Stimulated activated CD4-positive, alpha-beta T cell treated with anti-CD3 and anti-CD28 coated beads, Interleukin-12 subunit alpha, Interleukin-12 subunit beta, amount 100 ng/mL, for 24 hours (primary cell): ENCODE measurements at regions not wholly inside any gene's neighbourhood (a gene's known extent, or its start where the extent isn't known, plus 50 kb on each side); places are given as distances from the start of the nearest gene placed in this dataset.

Experiments
- DNase-seq, 2 experiments: peaks; one replicate each; pipeline ENCODE4 v3.0.0-alpha.2; 2020; ENCODE audit warnings: low read depth in 2 of 2

DNA sequence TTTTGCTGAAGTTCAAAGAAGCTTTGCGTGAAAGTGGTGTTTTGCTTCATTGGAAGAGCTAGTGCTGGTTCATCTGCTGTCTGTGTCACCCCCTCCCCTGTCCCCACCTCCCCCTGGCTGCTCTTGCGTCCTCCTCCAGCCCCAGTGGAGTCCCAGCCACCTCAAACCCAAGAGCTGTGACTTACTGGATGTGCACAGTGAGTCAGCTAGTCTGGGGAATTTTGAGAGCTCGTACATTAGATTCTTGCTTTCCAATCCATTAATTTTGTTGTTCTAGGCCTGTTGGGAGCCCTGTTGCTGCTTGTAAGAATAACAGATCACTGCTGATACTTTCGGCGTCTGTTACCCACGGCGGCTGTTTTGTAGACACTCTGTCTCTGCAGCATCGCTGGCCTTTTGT is 412.1 kb downstream of the TSN start:
- DNase-seq, result no peak

DNA sequence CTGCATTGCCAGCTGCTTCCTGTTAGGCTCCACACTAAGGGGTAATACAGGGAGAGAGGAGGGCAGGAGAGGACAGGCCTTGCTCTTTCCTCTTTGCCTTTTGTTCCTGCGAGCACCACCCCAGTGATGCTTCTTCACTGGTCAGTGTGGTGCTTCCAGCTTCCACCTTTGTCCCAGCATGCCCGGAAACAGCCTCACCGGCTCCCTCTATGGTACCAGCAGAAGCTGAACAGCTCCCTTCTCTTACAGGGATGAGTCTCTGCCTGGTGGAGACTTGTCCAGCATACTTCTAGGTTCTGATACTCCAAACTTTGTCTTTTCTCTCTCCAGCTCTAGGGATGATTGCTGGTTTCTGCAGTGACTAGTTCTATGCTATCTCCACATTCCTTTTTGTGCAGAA is 413.3 kb downstream of the TSN start:
- no peak for DNase-seq

DNA sequence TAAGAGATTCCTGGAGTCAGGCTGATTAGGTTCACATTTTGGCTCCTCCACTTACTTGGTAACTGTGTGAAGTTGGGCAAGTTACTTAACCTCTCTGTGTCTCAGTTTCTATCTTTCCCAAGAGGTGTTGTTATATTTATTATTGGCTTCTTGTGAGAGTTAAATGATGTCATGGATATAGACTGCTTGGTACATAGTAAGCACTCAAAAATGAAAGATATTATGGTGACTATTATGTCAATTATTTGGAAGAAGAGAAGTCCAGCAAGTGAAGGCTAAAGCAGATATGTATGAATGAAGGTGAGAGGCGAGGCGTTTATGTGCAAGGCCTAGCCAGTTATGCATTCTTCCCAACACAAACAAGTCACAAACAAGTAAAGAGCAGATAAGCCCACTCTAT is 417.4 kb downstream of the TSN start:
- DNase-seq, result no peak

DNA sequence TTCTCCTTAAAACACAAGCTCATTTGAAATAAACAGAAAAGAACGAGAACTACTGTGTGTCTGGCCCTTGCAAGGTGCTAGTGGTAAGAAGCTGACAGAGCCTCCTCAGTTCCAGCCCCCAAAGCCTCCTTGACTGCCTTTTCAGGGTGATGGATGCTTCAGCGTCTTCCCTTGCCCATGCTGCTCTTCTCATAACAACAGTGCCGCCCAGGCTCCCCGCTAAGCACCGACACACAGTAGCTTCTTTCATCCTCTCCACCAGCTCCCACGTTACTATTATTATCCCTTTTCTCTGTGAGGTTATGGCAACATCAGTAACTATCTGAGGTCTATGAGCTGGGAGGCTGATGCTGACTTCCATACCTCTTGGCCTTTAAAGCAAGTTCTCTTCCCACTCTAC is 418.6 kb downstream of the TSN start:
- no peak for DNase-seq

DNA sequence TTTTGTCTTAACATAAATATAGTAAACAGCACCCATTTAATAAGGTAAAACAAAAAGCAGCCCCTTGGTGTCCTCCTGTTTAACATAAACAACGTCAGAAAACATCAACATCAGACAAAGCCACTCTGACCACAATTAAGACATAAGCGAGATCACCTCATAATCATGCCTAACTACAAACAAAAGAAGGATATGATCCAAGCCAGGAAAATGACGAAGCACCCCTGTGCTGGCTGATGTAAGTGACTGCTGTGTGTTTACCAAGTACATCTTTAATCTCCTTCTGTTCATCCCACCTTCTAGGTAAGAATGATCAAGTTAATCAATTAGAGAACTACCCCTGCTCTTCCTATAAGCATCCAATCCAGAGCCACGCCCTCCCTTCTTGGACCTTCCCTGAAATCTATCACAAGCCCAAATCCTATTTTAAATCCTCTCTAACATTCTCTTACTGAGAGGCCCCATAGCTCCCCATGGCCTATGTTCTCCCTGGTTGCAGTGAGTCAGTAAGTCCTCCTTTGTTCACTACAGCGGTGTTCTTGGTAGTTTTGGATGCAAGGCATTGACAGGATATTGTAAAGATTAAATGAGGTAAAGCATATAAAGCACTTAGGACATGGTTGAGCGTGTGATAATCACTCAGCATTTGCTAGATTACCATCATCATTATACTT is 424.2 kb downstream of the TSN start:
- no peak for DNase-seq

DNA sequence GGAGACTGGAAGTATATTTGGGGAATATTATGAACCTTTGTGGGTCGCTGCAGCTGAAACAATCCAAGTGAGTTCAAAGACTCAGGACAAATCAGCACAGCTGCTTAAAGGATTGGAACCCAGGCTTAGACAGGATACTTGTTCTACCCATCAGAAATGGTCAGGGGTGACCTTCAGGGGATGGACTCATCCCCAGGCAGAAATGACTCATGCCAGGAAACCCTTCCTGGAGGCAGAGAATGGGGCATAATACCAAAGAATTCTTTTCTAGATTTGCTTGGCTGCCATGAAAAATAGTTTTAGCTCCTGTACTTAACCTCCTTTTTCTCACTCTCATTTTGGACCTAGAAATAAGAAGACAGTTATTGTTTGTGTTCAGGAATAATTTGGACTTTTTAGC is 425.5 kb downstream of the TSN start:
- no peak for DNase-seq

DNA sequence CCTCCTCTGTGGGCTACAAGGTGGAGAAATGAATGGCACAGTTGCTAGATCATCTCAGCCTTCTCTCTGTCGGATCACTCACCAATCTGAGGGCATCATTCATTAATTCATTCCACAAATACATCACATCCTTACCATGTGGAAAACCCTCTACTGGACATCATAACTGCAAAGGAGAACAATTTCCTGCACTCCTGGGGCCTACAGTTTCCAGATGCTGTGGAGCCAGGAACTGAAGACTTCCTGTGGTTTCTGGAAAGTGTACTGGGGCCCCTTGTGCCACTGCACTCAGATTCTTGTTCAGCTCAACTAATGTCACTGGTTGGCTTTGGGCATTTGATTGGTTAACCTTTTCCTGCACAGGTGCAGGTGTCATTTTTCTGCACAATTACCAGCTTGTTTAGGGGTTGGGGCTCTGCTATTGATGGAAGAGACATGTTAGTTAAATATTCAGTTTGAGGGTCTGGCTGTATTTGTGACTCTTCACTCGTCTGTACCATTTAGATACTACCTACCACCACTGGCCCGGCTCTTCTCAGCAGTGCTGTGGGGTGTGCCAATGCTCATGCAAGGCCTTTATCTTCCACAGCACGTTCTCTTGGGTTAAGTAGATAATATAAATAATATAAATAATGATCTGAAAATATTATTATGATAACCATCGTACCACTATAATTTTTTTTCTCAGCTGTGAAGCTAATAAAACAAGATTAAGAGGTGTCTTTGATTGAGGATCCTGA is 427.3 kb downstream of the TSN start:
- DNase-seq, result no peak

DNA sequence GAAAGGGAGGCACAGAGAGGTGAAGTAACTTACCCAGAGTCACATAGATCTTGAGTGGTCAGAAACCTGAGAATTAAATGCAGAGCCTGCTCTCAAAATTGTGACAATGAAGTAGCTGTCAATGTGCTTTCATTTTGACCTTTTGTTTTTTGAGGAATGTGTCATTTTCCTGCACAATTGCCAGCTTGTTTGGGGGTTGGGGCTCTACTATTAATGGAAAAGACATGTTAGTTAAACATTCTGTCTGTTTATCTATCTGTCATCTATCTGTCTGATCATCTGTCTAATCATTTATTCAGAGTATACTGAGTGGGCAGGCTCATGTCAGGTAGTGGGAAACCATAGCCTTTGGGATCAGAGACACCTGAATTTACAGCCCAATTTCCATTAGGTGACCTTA is 428.4 kb downstream of the TSN start:
- no peak for DNase-seq

DNA sequence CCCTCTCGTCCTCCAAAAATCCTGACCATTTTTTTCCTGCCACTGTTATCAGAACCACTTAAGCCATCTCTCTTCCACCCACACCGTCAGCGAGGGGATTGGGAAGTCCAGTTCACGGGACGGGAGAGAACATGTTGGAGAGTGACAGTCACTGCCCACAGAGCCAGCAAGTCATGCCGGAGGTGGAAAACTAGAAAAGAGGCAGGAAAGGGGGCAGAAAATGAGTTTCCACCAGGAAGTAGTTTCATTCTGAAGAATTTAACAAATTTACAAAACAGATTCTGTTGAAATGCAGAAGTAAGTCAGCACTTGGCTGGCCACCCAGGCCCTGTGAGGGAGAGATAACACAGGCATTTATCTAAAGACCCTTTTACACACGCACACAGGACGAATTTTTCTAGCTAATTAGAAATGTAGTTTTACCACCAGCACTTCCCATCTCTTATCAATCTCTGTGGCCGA is 431.3 kb downstream of the TSN start:
- DNase-seq, result no peak

DNA sequence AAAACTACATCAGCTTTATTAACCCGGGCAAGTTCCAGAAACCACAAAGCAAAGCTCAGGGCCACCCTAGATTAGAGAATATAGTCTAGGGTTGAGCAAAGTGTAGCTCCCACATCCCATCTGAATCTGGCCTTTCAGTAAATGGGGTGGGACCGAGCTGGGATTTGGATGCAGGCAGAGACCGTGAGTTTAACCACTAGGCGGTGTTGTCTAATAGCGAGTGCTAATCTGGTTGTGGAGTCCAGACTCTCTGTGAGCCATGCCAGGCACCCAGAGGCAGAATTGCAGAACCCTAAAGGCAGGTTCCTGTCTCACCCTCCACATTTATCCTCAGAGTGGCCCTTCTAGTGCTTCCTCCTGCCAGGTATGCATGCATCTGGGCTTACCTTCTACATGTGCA is 435.9 kb downstream of the TSN start:
- no peak for DNase-seq

DNA sequence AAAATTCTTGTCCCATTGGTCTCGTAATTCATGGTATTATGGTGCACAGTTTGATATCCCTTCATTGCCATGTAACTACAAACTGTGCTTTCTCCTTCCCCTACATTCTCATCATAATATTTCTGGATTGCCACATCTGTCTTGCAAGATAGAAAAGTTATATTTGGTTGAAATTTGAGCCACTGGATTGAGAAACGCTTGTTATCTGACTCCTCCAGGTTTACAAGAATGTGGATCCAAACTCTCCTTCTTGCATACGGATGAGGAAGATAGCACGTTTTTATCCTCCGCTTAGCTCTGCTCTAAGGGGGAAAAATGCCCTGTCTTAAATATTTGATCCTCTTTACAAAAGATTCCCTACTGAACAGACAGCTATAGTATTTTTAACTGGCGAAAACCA is 438.2 kb downstream of the TSN start:
- DNase-seq, result no peak

DNA sequence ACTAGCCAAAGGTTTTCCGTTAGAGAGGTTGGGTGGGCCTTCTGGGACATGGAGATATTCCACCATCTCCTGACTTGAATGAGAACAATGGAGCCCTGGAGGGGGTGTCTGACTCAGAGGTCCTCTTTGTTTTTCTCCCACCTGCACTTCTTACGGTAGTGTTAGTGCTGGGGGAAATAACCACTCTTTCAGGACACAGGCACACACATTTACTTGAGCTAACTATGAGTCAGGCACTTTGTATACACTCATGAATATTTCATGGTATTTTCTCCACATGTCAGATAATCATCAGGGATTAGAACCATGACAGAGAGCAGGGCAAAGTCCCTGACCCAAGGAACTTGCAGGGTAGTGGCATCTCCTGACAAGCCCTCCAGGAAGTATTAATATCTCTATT is 439.1 kb downstream of the TSN start:
- no peak for DNase-seq

DNA sequence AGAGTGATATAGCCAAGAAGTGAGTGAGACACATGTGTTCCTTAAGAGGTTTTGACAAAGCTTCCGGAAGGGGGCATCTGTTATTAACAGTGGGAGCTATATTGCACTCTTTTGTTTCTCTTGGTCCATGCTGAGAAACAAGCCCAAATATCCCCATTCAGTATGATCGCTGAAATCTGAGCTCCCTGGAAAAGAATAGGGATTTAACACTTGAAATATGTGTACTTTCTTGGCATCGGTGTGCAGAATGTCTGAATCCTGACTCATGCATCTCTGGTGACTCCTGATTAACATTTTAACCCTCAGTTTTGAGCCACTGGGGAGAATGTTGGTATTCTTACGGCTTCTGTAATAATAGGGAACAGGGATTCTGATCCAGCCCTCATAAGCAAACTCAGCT is 448.1 kb downstream of the TSN start:
- no peak for DNase-seq

DNA sequence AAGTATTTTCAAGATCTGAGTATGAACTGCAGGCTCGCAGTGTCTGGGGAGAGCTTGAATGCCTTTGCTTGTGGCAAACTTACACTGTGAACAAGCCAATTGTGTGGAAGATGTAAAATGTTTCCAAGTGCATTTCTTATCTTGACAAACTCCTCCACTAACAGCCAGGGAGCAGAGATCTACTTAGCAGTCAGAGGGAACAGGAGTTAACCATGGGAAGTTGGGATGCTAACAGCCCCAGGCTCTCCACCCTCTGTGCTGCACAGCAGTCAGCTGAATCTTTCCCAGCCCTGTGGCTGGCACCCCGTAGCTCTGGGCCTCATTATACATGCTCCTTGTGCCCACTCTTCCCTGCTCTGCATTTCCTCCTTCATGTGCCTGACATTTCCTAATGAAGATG is 450.2 kb downstream of the TSN start:
- DNase-seq, result no peak

DNA sequence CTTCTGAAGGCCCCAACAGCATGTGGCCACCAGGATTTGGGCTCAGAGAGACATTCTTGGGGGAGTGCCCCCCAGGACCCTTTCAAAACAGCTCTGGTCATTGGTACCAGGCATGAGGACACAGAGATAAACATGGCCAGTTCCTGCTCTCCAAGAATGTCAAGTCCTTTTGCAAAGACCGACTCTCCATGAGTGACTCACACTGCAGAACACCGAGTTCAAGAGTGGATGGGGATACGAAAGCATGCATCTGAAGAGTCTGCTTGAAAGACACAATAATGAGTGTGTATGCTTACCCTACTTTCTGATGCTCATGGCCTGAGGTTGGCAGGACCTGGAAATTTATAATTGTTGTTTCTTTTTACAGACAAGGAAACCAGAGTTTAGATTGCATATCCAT is 450.6 kb downstream of the TSN start:
- DNase-seq, result no peak

DNA sequence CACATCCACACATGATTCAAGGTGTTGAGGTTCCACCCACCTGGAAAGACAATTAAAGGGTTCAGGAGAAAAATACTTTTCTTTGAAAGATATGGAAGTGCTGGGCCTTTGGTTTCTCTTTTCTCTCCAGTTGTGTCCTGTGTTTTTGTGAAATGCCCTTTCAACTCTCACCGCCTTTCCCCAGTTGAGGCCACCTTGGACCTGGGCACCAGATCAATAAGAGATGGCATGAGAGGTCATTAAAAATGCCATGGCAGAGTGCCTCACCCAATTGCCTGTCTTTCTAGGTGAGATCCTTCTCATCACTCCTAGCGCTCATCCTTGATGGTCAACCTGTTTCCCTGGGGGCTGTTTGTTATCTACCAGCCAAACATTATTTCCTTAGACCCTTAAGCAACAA is 453.9 kb downstream of the TSN start:
- no peak for DNase-seq

DNA sequence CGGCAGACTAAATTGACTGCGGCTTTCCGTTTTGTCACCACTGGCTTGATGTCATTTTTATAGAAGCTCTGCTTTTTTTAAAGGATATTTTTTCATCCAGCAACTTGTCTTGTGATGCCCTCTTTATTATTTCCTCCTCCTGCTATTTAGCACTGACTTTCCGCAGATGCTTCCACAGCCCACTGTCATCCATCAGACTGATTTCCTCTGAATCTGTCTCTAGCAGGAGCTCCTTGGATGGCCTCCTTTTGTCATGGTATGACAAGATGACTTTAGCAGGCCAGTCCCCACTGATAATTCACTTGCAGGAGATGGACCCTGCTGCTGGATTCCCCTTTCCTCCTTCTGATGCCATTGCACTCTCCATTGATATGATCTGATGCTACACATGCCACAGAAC is 454.6 kb downstream of the TSN start:
- DNase-seq, result no peak

DNA sequence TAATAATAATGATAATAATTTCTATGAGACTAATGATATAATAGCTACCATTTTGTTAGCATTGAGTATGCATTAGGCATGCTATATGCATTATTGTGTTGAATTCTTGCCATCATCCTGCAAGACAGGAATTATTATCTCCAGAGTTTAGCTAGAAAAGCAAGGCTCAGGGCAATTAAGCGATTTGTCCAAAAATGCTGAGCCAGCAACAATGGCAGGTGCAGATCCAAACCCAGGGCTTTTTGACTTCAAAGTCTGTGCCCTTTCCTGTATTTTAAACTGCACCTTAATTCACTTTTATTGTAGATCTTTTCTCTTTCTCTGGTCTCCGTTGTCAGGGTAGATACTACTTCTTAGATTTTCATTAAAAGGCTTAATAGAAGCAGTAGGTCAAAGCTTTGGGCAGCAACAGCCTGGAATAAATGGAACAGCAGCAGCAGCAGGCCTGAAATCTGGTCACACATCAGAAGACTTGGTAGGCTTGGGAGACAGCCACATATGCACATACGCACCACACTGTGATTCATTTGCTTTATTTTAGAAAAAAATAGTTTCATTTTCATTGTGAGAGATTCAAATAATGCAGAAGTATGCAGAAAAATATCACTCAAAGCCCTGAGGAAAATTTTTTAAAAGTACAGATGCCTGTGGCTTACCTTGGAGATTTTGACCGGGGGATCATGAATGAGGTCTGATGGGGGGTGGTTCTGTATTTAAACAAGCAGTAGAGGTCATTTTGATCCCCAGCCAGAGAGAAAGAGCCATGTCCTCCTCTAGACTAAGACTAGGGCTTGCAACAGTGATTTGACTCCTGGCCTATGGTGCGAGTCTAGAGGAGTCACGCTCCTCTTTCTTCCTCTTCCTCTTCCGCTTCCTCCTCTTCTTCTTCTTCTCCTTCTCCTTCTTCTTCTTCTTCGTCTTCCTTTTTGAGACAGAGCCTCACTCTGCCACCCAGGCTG is 455.7 kb downstream of the TSN start:
- DNase-seq, result no peak

DNA sequence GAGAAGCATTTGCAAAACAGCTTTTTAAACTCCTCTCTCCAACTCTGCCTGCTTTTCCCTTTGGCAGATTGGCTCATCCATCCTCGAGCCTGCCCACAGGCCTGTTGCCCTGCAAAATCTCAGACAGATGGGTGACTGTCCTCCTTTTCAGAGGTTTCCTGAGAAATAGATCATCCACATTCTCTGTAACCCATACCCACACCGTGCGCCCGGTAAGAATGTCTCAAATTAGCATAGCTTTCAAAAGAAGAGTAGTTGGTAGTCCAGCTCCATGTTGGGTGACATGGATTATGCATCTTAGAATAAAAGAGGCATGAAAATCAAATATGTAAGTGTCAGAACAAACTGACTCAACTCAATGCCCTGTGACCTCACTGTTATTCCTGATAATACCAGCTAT is 457.9 kb downstream of the TSN start:
- DNase-seq, result no peak

DNA sequence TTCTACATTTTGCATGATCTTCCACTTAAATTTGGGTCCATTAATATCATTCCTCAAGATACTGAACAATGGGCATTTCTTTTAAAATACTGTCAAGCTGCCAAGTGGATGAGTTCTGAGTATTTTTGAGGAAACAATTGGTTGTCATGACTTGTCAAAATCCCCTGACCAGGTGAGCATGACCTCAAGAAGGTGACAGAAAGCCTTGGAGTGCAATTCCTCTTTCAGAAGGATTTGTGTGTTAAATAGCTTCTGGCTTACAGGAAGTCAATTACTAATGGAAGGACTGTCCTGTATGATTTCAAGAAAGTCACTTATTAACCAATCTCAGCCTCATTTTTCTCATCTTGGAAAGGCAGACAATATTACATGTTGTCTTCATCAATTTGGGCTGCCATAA is 460.6 kb downstream of the TSN start:
- no peak for DNase-seq

DNA sequence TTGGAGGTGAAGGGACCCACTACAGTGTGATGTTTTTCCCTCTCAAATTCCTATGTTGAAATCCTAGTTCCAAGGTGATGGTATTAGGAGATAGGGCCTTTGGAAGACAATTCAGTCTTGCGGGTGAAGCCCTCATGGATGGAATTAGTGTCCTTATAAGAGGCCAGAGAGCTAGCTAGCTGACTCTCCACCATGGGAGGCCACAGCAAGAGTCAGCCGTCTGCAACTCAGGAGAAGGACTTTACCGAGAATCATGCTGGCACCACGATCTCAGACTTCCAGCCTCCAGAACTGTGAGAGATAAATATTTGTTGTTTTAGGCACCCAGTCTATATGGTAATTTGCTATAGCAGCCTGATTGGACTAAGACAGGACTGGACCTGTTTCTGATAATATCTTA is 461.4 kb downstream of the TSN start:
- DNase-seq, result no peak

DNA sequence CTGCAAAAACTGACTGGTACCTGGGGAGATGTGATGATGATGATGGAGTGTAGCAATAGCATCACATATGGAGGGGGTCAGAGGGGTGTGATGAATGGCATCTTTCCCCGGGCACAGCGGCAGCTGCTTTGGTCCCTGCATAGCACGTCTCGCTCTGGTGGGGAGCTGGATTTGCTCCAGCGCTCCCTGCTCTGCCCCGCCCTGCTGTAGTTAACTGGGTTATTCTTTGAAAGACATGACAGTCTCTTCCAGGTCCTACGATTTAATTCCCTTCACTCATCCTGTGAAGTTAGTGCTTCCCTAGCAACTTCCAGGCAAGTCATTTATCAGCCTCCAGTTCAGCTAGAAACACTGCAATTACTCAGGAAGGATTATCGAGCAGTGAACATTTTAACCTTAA is 463.1 kb downstream of the TSN start:
- no peak for DNase-seq

DNA sequence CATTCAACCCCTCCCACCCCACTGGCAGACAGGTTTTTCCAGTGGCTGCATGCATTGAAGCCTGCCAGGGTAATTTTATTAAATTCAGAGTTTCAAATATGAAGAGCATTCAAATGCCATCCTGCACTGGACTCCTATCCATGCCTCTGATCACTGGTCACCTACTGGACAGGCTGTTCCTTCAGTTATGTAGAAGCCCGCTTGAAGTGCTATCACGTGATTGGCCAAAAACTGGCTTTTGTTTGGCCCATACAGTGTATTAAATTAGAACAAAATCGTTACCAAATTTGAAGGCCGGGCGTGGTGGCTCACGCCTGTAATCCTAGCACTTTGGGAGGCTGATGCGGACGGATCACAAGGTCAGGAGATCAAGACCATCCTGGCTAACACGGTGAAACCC is 464.1 kb downstream of the TSN start:
- no peak for DNase-seq
